ENCODE measurements at regions not wholly inside any gene's neighbourhood (a gene's known extent, or its start where the extent isn't known, plus 50 kb on each side); places are given as distances from the start of the nearest gene placed in this dataset.

- TF ChIP-seq ATF2 (IDR thresholded peaks at IDR 0.05; ENCODE audit: low read length): no peak
- no peak for TF ChIP-seq TCF3 (IDR thresholded peaks at IDR 0.05; ENCODE audit: borderline replicate concordance, insufficient read depth, low read depth, low read length)
- TF ChIP-seq ZBED1 (IDR thresholded peaks at IDR 0.05; ENCODE audit: borderline replicate concordance): no peak
- TF ChIP-seq ATF3 (IDR thresholded peaks at IDR 0.05; ENCODE audit: borderline replicate concordance, extremely low read depth, low read depth, low read length): no peak
- no peak for TF ChIP-seq ELK1 (IDR thresholded peaks at IDR 0.05; ENCODE audit: low read depth, low read length)
- no peak for TF ChIP-seq FOS (IDR thresholded peaks at IDR 0.05; ENCODE audit: borderline replicate concordance, extremely low read depth, insufficient read length)
- TF ChIP-seq IKZF1 (conservative IDR thresholded peaks at IDR 0.05): no peak
- 0 out of 2 replicates have a peak, but pooled peaks have one; percentile 37 for TF ChIP-seq CREM (IDR thresholded peaks at IDR 0.05; ENCODE audit: low read depth)
- 0 out of 2 replicates have a peak, but pooled peaks have one; percentile 25 for TF ChIP-seq BCL11A (IDR thresholded peaks at IDR 0.05; ENCODE audit: low read depth, low read length)
- TF ChIP-seq CEBPB (IDR thresholded peaks at IDR 0.05; ENCODE audit: borderline replicate concordance in 1 of 2, low read depth in 2 of 2, low read length in 2 of 2): no peak
- no peak for TF ChIP-seq SIX5 (IDR thresholded peaks at IDR 0.05; ENCODE audit: low read depth, low read length, severe bottlenecking)
- no peak for TF ChIP-seq NBN (IDR thresholded peaks at IDR 0.05)
- no peak for TF ChIP-seq ETV6 (conservative IDR thresholded peaks at IDR 0.05 in 1 of 2, IDR thresholded peaks at IDR 0.05 in 1 of 2; ENCODE audit: borderline replicate concordance in 1 of 2, low read depth in 1 of 2)
- peak; percentile 45 for TF ChIP-seq RAD51 (IDR thresholded peaks at IDR 0.05)
- TF ChIP-seq CHD2 (IDR thresholded peaks at IDR 0.05; ENCODE audit: borderline replicate concordance, low read depth, low read length): peak; percentile 11; the same call in 1 of the 2 replicates
- peak; percentile 96 for TF ChIP-seq ZNF687 (IDR thresholded peaks at IDR 0.05)
- no peak for TF ChIP-seq BMI1 (IDR thresholded peaks at IDR 0.05; ENCODE audit: borderline replicate concordance)
- no peak for TF ChIP-seq NFYB (IDR thresholded peaks at IDR 0.05; ENCODE audit: insufficient read depth, low read depth, low read length)
- TF ChIP-seq SP1 (IDR thresholded peaks at IDR 0.05; ENCODE audit: low read depth, low read length): no peak
- peak; percentile 34; the same call in 1 of the 2 replicates for TF ChIP-seq RUNX3 (IDR thresholded peaks at IDR 0.05; ENCODE audit: low read length)
- no peak for TF ChIP-seq POLR2A (IDR thresholded peaks at IDR 0.05; ENCODE audit: low read depth, low read length)
- TF ChIP-seq BACH1 (IDR thresholded peaks at IDR 0.05; ENCODE audit: borderline replicate concordance): no peak
- TF ChIP-seq RFX5 (IDR thresholded peaks at IDR 0.05; ENCODE audit: low read depth, low read length): no peak
- TF ChIP-seq SMC3 (IDR thresholded peaks at IDR 0.05; ENCODE audit: borderline replicate concordance, low read length): no peak
- no peak for TF ChIP-seq ZNF622 (IDR thresholded peaks at IDR 0.05)
These were observed 236.6 kb upstream of the MYOCD start (continued) for GRCh38 chr17:12429116-12429515.

All from GM12878 (cell line).